Activated CD4-positive, alpha-beta T cell treated with anti-CD3 and anti-CD28 coated beads, Interleukin-2, Interleukin-6, amounts not matched to agents 100 ng/mL and 50 ng/mL, durations not matched to agents 16 hours and 8 hours (primary cell): ENCODE measurements at regions not wholly inside any gene's neighbourhood (a gene's known extent, or its start where the extent isn't known, plus 50 kb on each side); places are given as distances from the start of the nearest gene placed in this dataset.

ENCODE experiments used
- DNase-seq: peaks from one replicate; pipeline ENCODE4 v3.0.0-alpha.2; 2020

GRCh38 chr9:107620236-107620635, 130.7 kb upstream of the KLF4 start:
- no peak for DNase-seq

- no peak for DNase-seq
Measured at GRCh38 chr9:107615321-107615720, 125.8 kb upstream of the KLF4 start.

- DNase-seq, result no peak
Measured at GRCh38 chr9:107614765-107615164, 125.2 kb upstream of the KLF4 start.

GRCh38 chr9:107613321-107613720, 123.8 kb upstream of the KLF4 start:
- no peak for DNase-seq

GRCh38 chr9:107612136-107612535, 122.6 kb upstream of the KLF4 start:
- DNase-seq, result no peak

- DNase-seq, result no peak
Measured at GRCh38 chr9:107609547-107609946, 120.0 kb upstream of the KLF4 start.

- no peak for DNase-seq
Measured at GRCh38 chr9:107606149-107606790, 116.7 kb upstream of the KLF4 start.

- DNase-seq, result no peak
Measured at GRCh38 chr9:107605041-107605440, 115.5 kb upstream of the KLF4 start.

- no peak for DNase-seq
Measured at GRCh38 chr9:107603281-107603680, 113.7 kb upstream of the KLF4 start.

GRCh38 chr9:107600060-107600573, 110.5 kb upstream of the KLF4 start:
- no peak for DNase-seq

- DNase-seq, result no peak
Measured at GRCh38 chr9:107597743-107598217, 108.2 kb upstream of the KLF4 start.

GRCh38 chr9:107594908-107595530, 105.5 kb upstream of the KLF4 start:
- DNase-seq, result no peak

GRCh38 chr9:107593224-107593870, 103.8 kb upstream of the KLF4 start:
- no peak for DNase-seq

GRCh38 chr9:107592424-107592823, 102.9 kb upstream of the KLF4 start:
- DNase-seq, result no peak

- no peak for DNase-seq
Measured at GRCh38 chr9:107591781-107592180, 102.2 kb upstream of the KLF4 start.

GRCh38 chr9:107588393-107588792, 98.8 kb upstream of the KLF4 start:
- DNase-seq, result no peak

GRCh38 chr9:107587191-107587963, 97.8 kb upstream of the KLF4 start:
- DNase-seq, result no peak

GRCh38 chr9:107586493-107586892, 96.9 kb upstream of the KLF4 start:
- no peak for DNase-seq

GRCh38 chr9:107585465-107585864, 95.9 kb upstream of the KLF4 start:
- DNase-seq, result no peak

- no peak for DNase-seq
Measured at GRCh38 chr9:107584944-107585343, 95.4 kb upstream of the KLF4 start.

- DNase-seq, result no peak
Measured at GRCh38 chr9:107584186-107584585, 94.6 kb upstream of the KLF4 start.

GRCh38 chr9:107577140-107577776, 87.7 kb upstream of the KLF4 start:
- DNase-seq, result no peak

- DNase-seq, result no peak
Measured at GRCh38 chr9:107571148-107571547, 81.6 kb upstream of the KLF4 start.
